ENCODE measurements at regions not wholly inside any gene's neighbourhood (a gene's known extent, or its start where the extent isn't known, plus 50 kb on each side); places are given as distances from the start of the nearest gene placed in this dataset.
"Not testable (repeated sequence)": the region's sequence is repeated elsewhere in the genome, so short reads cannot be mapped to it uniquely, and the experiment has no call there.

DNA sequence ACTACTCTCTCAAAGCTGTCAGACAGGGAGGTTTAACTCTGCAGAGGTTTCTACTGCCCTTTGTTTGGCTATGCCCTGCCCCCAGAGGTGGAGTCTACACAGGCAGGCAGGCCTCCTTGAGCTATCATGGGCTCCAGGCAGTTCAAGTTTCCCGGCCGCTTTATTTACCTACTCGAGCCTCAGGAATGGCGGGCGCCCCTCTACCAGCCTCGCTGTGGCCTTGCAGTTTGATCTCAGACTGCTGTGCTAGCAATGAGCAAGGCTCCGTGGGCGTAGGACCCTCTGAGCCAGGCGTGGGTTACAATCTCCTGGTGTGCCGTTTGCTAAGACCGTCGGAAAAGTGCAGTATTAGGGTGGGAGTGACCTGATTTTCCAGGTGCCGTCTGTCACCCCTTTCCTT, 124.3 kb downstream of the PTCHD1 start:
- DNase-seq, result not testable (repeated sequence)

DNA sequence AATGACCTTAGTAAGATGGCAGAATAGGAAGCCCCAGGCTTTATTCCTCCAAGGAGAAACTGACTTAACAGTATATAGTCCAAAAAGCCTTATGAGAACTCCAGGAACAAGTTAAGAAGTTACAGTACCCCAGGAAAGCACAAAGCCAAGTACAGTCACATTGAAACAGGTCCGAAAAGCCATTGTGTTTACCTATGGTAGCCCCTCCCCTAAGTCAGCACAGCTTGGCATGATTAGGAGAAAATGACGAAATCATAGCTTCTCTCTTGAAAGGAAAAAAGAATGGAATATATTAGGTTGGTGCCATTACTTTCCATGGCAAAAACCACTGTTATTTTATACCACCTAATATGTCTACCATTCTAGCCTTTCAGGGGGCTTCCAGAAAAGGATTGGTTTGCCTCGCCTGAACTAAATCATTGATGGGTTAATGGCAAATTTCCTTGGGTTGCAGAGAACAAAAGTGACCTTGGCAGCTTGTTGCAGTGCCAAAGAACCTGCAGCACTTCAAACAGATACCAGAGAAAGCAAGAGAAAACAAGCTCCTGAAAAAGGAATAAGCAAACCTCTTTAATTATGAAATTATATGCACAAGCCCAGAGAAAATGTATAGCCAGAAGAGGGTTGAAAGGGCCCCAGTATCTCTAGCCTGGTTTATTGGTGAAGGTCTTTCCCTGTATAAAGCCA, 130.6 kb downstream of the PTCHD1 start:
- DNase-seq, result no peak

DNA sequence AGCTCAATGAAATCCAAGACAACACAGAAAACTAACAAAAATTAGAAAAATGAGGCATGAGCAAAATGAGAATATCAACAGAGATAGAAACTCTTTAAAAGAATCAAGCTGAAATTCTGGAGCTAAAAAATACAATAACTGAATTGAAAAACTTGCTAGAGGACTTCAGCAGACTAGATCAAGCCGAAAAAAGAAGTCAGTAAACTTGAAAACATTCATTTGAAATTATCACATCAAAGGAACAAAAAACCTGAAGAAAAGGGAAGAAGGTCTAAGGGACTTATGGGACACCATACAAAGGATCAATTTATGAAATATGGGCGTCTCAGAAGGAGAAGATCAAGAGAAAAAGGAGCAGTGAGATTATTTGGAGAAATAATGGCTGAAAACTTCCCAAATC, 131.3 kb downstream of the PTCHD1 start:
- no peak for DNase-seq

DNA sequence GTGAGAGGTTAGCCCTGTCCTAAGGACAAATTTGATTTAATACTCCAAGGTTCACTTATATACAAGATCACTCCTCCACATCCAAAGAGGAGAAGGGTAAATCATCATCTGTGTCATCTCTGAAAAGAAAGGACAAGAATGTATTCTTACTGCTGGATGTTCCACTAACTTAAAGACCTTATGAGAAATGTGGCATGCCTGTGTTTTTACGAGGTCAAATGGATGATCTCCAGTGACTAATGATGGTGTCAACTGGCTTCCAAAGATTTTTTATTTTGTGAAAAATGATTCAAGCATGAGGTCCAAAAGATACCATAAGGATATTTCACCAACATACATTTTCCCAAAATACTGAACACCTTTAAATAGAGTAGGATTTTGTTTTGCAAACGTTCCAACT, 143.4 kb downstream of the PTCHD1 start:
- DNase-seq, result no peak

DNA sequence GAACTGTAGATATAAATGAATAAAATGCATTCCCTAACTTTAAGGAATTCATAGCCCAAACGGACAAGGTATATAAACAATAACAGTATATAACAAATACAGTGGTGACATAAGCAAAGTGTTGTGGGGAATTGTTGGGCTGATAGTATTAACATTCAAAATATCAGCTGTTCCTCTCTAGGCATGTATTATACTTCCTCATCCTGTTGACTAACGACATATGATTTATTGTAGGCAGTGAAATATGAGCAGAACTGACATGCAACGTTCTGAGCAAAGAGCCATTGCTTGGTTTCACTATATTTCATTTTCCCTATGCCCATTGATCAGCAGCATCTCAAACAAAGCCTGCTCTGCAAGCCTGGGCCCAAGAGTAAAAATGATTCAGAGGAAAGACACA, 143.9 kb downstream of the PTCHD1 start:
- no peak for DNase-seq

DNA sequence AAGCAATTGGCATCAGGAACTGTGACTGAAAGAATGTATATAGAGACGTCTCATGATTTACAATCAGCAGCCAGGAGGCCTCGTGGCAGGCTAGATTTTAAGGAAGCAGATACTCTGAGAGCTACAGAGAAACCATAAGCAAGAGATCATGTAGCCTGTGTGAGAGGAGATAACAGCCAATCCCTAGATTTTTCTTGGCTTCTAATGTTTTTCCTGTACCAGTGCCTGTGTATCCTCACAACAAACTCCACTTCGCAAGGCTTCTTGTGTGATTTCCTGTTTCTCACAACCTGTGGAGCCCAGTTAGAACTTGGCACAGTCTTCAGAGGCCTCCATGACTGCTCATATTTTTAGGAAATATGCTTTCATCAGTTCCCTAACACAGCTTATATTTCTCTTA, 147.9 kb downstream of the PTCHD1 start:
- no peak for DNase-seq

DNA sequence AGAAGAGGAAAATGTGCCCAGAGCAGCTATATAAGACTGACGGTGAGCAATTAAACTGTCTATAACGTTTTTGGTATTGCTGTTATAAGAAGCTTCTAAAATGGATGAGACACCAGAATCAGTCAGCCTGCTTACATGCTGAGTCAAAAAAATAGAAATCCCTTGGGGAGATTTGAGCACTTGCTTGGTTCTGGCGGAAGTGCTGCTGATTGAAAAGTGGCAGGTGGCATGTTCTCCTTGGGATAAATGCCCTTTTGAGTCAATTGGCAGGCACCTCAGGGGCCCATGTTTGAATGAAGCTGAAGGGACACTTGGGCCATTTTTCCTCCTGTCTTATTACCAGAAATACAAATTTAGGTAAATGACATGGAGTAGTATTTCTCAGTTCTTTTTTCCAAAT, 148.7 kb downstream of the PTCHD1 start:
- peak; percentile 14 for DNase-seq

DNA sequence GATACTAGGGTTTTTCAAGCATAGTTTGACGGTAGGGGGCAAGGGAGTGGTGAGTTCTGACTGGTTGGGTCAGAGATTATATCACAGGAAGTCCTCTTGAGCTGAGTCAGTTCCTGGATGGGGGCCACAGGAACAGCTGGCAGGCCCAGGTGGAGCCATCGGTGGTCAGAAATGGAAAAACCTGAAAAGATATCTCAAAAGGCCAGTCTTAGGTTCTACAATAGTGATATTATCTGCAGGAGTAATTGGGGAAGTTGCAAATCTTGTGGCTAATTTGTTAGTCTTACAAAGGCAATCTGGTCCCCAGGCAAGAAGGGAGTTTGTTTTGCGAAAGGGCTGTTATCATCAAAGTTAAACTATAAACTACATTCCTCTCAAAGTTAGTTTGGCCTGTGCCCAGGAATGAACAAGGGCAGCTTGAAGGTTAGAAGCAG, 159.3 kb downstream of the PTCHD1 start:
- DNase-seq, result no peak

DNA sequence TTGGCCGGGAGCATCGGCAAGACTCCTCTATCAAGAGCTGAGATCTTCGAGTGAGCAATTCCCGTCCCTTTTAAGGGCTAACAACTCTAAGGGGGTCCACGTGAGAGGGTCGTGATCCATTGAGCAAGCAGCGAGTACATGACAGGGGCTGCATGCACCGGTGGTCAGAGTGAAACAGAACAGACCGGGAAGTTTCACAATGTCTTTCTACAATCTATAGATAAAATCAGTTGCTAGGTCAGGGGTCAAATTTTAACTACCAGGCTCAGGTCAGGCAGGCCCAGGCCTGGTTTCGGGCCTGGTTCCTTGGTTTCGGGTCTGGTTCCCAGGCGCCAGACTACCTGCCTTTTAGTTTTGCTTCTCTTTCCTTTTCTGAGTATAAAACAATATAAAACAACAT, 160.1 kb downstream of the PTCHD1 start:
- DNase-seq, result no peak

DNA sequence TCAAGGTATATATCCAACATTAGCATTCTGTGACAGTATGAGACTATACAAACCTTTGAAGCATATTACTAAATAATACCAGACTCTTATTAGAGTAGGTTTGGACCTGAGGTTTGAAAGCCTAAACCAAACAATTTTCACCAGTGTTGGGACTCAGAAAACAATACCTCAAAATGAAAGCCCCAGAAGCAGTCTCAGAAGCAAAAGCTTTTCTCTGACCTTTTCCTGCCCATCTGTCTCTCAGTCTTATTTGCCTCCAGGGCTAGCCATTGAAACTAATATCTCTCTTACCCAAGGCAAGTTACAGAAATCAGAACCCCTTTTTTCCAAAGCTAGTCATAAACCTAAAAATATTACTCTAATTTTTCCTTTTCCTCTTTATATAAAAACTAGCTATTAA, 163.3 kb downstream of the PTCHD1 start:
- no peak for DNase-seq

DNA sequence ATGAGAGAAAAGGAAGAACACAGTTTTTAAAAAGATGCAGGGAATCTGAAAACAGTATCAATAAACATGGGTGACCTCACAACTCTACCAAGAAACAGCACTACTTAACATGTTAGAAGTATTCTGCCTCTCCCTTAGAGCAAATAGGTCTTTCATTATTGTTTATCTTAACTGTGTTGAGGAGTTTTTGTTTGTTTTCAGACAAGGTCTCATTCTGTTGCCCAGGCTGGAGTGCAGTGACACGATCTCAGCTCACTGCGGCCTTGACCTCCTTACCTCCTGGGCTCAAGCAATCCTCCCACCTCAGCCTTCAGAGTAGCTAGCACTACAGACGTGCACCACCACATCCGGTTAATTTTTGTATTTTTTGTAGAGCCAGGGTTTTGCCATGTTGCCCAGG, 165.3 kb upstream of the PRDX4 start:
- no peak for DNase-seq

DNA sequence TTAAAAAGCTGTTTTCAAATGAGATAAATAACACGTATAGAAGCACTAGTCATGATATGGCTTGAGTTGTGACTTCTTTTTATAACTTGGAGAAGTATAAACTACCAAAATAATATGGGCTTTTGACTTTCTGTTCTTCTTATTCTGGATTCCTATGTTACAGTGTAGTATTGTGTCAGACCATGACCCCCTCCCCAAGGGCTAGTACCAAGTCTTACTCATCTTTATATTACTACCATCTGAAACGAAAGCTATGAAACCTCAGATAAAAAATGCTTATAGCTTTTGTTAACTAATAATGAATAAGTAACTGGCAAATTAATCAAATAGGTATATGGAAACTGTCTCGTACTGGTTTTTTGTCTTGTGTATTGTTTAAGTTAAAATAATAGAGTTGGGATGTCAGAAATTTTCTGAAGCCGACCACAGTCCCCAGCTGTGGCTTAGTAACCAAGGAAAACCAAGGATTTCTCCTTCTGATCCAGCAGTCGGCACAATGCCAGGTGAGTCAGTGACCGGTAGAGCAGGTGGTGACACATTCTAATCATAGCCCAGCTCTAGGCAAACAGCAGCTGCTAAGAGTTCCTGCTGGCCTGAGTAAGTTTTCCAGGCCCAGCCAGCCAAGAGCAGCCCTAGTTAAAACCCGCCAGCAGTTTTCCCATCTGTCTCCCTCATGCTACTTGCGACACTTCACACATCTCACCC, 163.3 kb upstream of the PRDX4 start:
- DNase-seq, result peak; percentile 3

DNA sequence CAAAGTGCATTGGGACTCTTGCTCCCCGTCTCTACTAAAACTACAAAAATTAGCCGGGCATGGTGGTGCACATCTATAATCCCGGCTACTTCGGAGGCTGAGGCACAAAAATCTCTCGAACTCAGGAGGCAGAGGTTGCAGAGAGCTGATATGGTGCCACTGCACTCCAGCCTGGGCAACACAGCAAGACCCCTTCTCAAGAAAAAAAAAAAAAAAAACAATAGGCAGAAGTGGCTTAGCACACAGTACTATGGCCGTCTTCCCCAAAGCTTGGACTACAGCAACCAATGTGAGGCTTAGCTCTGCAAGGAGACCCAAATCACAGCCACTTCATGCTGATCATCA, 162.8 kb upstream of the PRDX4 start:
- no peak for DNase-seq

DNA sequence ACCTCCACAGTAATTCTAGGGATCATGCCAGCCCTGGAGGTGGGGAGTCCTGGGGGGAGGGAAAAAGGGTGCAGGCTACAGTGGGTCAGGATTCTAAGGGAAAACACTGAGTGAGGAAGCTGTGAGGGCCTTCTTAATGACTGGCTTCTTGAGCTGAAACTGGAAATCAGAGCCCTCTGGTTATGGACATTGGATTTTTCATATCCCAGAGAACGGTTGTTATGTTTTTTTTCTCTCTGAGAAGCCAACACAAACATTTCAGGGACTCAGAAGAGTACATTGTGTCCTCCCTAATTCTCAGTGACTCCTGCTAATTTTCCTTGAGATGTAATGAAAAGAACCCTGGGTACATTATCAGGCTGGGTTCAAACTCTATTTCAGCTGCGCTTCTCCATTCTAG, 162.4 kb upstream of the PRDX4 start:
- DNase-seq, result no peak

DNA sequence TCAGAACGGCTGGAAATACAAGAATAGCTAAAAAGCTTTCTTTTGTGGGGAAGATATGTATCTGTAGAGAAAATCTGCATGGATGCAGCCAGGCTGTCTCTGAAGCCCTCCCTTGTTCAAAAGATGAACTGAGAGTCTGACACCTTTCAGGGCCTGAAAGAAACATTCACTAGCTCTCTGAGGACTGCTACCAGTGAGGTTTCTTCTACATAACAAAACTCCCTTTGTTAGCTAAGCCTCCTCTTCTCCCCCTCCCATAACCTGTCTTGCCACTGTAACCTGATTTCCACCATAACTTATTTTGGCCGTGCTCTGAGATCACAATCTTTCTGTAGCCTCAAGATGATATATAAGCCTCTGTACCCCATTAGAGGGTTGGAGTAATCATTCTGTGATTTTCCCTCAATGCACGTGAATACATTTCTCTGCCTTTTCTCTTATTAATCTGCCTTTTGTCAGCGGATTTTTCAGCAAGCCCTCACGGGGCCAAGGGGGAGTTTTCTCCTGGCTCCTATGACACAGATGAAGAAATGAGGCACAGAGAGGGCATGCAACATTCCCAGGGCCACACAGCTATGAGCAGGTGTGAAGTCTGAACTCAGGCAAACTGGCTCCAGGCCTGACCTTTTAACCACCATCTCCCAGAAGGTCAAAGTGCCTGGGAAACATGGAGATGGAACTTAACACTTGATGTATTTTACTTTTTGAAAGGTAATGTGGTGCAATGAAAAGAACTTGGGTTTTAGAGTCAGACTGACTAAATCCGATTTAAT, 161.6 kb upstream of the PRDX4 start:
- DNase-seq, result no peak

DNA sequence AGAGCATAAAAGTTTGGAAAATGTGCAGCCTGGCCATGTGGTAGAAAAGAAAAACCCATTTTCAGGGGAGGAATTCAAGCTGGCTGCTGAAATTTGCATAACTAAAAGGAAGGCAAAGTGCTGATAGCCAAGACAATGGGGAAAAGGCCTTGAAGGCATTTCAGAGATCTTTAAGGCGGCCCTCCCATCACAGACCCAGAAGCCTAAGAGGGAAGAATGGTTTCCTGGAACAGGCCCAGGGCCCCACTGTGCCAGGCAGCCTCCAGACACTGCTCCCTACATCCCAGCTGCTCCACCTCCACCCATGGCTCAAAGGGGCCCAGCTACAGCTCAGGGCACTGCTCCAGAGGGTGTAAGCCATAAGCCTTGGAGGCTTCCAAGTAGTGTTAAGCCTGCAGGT, 158.0 kb upstream of the PRDX4 start:
- no peak for DNase-seq

DNA sequence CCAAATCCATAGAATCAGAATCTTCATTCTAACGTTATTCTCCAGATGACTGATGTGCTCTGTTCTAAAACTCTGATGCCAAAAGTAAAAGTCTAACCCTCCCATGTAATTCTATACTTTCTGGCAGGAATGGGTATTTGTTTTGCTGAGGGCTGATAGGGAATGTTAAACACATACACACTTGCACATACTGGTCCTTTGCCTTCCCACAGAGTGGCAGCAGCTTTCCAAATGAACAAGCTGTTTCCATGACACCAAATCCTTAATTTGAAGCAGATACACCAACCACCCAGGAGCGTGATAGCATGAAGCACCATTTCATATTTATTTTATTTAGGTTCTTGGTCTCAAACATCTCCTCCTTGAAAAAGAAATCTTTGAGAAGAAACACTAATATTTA, 155.5 kb upstream of the PRDX4 start:
- DNase-seq, result no peak

DNA sequence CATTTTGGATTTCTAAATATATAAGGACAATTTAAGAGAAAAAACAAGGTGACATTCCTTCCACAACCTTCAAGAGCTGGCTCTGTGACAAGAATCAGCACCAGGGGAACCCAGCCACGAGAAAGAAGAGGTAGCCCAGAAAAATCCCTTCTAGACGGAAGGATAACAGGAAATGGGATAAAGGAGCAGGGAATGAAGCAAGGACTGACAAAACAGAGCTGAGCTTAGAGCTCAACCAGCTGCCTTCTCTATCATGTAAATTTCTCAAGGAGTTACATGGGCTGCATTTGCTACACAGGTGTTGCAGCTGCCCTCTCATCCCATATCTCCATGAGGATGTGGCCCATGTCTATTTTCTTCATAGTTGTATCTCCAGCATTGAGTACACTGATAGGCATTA, 154.2 kb upstream of the PRDX4 start:
- DNase-seq, result no peak

DNA sequence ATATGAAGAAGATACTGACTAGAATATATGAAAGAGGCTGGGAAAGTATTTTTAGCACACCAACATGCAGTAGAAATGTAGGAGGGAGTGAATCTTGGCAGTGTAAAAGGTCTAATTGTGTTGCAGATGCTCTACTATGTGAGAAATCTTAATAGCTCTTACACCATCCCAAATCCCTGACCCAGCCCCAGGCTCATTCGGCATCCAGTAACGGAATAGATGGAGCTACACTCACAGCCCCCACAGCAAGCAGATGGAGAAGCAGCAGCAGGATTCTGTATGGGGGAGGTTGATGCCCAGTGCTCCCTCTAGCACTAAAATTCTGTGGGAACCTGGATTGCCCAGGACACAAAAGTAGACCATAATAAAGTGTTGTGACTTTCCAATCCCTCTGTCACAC, 153.2 kb upstream of the PRDX4 start:
- DNase-seq, result no peak

DNA sequence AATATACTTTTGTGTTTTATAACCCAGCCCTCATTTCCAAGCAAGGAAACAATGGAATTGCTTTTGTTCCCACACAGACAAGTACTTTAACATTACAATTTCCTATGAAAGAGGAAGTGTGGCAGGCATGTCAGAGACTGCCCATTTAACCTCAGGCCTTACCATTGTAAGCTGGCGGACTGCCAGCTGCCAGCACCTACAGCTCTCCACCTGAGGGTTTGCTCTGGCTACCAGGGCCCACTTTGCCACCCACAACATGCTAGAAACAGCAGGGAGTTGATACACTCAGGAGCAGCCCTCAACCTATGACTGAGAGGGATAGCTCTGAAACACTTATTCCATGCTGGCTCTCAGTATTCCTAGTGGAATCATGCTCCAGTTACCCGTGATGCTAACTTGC, 152.3 kb upstream of the PRDX4 start:
- DNase-seq, result no peak

DNA sequence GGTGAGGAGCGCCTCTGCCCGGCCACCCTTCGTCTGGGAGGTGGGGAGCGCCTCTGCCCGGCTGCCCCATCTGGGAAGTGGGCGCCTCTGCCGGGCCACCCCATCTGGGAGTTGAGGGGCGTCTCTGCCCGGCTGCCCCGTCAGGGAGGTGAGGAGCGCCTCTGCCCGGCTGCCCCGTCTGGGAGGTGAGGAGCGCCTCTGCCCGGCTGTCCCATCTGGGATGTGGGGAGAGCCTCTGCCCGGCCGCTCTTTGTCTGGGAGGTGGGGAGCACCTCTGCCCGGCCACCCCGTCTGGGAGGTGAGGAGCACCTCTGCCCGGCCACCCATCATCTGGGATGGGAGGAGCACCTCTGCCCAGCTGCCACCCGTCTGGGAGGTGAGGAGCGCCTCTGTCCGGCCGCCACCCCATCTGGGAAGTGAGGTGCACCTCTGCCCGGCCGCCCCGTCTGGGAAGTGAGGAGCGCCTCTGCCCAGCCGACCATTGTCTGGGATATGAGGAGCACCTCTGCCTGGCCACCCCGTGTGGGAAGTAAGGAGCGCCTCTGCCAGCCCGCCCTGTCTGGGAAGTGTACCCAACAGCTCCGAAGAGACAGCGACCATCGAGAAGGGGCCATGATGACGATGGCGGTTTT, 144.2 kb upstream of the PRDX4 start:
- DNase-seq, result not testable (repeated sequence)

DNA sequence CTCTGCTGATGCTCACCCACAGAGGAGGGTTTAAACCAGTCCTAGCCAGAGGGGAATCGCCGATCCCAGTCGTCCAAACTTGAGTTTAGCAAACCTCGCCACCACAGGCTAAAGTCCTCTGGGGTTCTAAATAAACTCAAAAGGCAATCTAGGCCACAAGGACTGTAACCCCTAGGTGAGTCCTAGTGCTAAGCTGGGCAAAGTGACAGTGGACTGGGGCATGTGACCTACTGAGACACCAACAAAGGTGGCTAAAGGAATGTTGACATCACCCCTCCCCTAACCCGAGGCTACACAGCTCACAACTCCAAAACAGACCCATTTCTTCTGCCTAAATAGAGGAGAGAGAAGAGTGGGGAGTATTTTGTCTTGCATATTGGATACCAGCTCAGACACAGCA, 142.8 kb upstream of the PRDX4 start:
- no peak for DNase-seq

DNA sequence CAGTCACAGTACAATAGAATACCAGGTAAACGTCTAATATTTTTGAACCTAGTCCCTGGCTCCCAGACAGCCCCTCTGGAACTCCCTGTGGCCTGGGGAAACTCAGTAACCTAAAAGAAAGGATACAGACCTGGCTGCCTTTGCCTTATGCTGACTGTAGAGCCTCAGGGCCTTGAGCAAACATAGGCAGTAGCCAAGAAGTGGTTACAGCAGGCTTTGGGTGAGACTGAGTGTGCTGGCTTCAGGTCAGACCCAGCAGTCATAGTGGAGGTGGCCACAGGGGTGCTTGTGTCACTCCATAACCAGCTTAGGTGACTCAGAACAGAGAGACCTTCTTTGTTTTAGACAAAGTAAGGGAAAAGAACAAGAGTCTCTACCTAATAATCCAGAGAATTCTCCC, 141.8 kb upstream of the PRDX4 start:
- DNase-seq, result no peak

DNA sequence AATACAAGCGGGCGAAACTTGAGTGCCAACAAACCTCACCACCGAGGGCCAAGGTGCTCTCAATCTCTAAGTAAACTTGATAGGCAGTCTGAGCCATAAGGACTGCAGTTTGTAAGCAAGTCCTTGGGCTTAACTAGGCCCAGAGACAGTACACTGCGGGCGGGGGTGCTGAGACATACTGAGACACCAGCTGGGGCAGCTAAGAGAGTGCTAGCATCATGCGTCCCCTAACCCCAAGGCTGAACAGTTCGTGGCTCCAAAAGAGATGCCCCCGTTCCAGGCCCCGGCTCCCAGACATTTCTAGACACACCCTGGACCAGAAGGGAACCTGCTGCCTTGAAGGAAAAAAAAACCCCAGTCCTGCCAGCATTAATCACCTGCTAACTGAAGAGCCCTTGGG, 126.8 kb upstream of the PRDX4 start:
- no peak for DNase-seq
